Daoy (cell line): ENCODE measurements at regions not wholly inside any gene's neighbourhood (a gene's known extent, or its start where the extent isn't known, plus 50 kb on each side); places are given as distances from the start of the nearest gene placed in this dataset.
"Not testable (repeated sequence)": the region's sequence is repeated elsewhere in the genome, so short reads cannot be mapped to it uniquely, and the experiment has no call there.

ENCODE experiments used
- DNase-seq: peaks from one replicate; pipeline ENCODE4 v3.0.0-alpha.2; 2015; ENCODE audit warnings: low read depth

DNA sequence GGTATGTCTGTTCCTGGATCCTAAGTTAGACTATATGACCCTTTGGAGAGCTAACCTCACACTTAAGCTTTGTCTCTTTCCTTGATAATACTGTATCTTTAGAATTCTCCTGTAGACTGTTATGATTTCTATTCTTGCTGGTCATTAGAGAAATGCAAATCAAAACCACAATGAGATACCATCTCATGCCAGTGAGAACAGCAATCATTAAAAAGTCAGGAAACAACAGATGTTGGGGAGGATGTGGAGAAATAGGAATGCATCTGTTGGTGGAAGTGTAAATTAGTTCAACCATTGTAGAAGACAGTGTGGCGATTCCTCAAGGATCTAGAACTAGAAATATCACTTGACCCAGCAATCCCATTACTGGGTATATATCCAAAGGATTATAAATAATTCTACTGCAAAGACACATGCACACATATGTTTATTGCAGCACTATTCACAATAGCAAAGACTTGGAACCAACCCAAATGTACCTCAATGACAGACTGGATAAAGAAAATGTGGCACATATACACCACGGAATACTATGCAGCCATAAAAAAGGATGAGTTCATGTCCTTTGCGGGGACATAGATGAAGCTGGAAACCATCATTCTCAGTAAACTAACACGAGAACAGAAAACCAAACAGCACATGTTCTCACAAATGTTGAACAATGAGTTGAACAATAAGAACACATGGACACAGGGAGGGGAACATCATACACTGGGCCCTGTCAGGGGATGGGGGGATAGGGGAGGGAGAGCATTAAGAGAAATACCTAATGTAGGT, 867.8 kb upstream of the ADGRB3 start:
- DNase-seq: not testable (repeated sequence)

- no peak for DNase-seq
These were observed 869.0 kb upstream of the ADGRB3 start for GRCh38 chr6:67766057-67766456.

- DNase-seq: no peak
These were observed 876.1 kb upstream of the ADGRB3 start for GRCh38 chr6:67759001-67759400.

GRCh38 chr6:67757465-67758033, 877.5 kb upstream of the ADGRB3 start:
- no peak for DNase-seq

DNA sequence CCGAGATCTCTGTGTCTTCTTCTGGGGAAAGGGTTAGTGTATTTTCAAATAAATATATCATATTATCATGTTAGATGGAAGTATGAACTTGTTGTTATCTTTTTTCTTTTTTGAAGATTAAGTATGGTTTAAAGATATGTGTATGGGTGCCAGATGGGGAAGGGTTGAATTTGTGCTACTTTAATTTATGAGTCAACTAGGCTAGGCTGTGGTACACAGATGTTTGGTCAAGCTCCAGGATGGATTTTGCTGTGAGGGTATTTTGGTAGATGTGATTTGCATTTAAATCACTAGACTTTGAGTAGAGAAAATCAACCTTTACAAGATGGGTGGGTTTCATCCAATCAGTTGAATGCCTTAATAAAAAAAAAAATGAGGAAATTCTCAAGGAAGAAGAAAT, 886.6 kb upstream of the ADGRB3 start:
- no peak for DNase-seq

GRCh38 chr6:67736816-67737215, 898.3 kb upstream of the ADGRB3 start:
- no peak for DNase-seq

DNA sequence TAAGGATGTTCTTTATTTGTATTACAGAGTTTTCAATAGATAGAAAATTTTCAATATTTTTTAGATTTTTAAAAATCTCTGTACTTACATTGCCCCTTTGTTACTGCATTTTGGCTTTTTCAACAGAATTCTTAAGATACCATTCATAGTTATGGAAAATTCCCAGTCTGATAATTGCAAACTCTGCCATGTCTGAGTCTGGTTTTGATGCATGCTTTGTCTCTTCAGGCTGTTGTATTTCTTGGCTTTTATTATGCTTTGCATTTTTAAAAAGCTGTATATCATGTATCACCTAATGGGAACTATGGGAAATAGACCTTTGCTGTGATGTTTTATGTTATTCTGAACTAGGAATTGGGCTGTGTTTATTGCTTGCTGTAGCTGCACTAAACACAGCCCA, 898.9 kb upstream of the ADGRB3 start:
- no peak for DNase-seq

DNA sequence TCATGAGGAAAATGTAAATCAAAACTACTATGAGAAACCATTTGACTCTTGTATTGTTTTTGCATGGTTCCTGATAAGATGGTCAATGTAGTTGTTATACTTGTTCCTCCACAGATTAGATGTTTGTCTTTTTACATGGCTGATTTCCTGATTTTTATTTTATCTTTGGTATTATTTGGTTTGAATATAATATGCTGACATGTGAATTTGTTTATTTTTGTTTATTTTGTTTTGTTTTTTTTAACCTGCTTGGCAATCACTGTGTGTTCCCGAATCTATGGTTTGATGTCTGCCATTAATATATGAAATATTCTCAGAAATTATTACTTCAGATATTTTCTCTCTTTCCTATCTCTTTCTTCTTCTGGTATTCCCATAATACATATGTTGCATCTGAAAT, 899.5 kb upstream of the ADGRB3 start:
- DNase-seq: no peak

DNA sequence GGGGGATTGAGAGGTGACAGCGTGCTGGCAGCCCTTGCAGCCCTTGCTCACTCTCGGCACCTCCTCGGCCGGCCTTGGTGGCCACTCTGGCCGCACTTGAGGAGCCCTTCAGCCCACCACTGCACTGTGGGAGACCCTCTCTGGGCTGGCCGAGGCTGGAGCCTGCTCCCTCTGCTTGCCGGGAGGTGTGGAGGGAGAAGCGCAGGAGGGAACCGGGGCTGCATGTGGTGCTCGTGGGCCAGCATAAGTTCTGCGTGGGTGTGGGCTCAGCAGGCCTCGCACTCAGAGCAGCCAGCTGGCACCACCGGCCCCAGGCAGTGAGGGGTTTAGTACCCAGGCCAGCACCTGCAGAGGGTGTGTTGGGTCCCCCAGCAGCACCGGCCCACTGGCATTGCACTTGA, 912.2 kb upstream of the ADGRB3 start:
- no peak for DNase-seq

DNA sequence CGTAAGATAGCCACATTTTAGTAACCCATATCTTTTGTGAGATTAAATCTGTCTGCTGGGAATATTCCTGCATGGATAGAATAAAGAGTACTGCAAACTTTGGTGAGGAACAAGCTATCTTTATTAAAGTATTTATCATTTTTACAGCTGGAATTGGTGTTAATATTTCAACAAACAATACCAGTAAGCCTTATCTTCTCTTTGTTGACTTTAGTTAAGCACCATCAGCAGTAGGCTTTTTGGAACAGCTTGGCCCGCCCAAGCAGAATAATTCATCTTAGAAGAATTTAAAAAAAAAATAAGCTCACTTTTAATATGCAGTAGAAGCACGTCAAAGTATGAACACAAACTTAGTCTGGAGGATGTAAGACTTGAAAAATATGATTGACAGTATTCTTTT, 917.8 kb upstream of the ADGRB3 start:
- DNase-seq: no peak

GRCh38 chr6:67706388-67706787, 928.7 kb upstream of the ADGRB3 start:
- no peak for DNase-seq

DNA sequence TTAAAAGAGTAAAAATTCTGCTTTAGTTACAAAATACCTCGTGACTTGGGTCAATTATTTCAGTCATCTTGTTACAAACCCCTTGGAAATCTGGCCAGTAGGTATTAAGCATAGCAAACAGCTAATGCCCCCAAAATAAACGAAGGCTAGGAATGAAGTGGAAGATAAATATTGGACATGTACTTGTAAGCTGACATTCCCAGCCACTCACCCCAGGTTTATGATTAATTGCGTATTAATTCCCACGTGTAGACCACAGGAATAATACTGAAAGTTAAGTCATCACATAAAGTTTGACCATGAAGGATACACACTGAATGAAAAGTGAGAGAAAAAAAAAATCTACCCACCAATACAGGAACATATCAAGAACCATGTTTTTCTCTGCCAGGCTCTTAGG, 936.5 kb upstream of the ADGRB3 start:
- no peak for DNase-seq

- DNase-seq: no peak
These were observed 941.0 kb upstream of the ADGRB3 start for GRCh38 chr6:67694127-67694526.

DNA sequence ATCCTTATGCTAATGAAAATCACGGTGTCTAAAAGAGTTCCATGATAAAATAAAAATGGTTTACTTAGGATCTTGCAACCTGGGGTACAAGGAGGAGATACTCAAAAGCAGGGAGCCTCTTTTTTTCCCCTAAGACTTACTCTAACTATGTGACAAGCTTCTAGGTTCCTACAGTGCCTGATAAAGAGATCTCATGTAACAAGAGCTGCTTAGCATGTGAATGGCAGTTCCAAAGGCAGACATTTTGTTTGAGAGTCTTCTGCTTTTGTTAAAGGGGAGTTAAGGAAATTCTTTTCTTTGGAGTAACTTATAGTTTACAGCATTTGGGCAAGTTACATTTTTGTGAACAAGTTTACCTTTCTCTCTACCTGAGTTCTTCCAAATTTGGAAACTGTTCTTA, 945.8 kb upstream of the ADGRB3 start:
- no peak for DNase-seq

- no peak for DNase-seq
These were observed 947.7 kb upstream of the ADGRB3 start for GRCh38 chr6:67687396-67687795.

DNA sequence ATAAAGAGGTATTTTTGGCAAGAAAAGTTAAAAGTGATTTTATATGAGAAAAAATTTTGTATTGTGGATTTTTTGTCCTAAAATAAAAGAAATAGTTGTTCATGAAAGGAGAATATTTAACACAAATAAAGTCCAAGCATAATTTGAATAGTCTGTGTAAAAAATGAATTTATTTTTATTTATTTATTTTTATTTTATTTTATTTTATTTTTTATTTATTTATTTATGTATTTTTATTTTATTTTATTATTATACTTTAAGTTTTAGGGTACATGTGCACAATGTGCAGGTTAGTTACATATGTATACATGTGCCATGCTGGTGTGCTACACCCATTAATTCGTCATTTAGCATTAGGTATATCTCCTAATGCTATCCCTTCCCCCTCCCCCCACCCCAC, 948.9 kb upstream of the ADGRB3 start:
- not testable (repeated sequence) for DNase-seq

GRCh38 chr6:67683960-67684359, 951.1 kb upstream of the ADGRB3 start:
- no peak for DNase-seq

DNA sequence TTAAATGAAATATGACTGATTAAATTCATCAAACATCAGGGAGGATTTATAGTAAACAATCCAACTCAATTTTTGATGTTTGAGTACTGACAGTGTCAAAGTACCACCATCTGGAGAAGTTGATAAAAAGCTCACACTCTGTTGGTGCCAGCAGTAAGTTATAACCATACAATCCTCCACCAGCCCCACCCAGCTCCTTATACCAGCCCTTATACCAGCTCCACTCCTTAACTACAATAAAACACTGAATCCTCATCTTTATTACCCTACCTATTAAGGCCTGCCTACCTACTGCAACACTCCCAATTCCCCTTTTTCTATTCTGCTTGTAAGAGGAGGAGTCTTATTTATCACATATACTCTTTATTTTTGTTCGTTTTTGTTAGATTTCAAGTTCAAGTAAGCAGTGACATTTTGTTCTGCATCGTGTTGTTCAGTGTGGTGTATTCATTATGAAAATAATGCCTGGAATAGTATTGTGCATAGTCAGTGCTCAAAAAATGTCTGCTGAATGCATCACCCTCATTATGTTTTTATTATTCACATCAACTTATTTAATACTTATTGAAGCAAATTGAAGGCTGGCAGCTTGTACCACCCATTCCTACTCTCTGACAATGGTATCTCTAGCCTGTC, 954.7 kb upstream of the ADGRB3 start:
- DNase-seq: no peak

- DNase-seq: no peak
These were observed 955.4 kb upstream of the ADGRB3 start for GRCh38 chr6:67679566-67680296.

GRCh38 chr6:67676892-67677291, 958.2 kb upstream of the ADGRB3 start:
- no peak for DNase-seq

DNA sequence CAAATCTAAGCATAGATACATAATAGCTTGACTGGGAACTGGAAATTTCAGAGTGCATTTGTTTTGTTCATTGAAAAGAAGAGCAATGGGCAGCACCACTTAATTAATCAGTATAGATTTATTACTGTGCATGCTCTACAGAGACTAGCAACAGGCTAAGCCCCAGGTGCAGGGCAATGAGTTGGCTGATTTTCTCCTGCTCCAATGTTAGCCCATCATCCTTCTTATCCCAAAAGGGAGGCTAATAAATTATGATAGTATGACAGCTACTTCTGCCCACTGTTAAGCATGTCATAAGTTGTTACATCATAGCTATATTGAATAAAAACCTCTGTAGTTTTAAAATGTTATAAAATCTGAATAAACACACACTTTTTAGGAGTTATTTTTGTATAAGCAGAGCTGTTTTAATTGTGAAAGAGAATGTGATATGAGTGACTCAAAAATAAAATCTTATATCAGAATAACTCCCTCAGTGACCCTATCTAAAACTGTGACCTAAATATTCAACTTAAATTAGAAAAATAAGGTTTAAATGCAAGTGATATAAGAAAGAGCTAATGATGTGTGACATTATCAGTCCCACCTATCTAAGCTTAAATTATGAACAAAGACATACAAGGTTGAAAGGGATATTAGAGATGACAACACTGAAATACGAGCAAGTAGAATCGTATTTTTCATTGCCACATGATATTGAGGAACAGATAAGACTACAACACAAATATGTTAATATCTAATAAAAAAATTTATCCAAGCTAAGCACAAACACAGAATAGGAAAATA, 967.3 kb upstream of the ADGRB3 start:
- no peak for DNase-seq
